ENCODE measurements at regions not wholly inside any gene's neighbourhood (a gene's known extent, or its start where the extent isn't known, plus 50 kb on each side); places are given as distances from the start of the nearest gene placed in this dataset.

DNA sequence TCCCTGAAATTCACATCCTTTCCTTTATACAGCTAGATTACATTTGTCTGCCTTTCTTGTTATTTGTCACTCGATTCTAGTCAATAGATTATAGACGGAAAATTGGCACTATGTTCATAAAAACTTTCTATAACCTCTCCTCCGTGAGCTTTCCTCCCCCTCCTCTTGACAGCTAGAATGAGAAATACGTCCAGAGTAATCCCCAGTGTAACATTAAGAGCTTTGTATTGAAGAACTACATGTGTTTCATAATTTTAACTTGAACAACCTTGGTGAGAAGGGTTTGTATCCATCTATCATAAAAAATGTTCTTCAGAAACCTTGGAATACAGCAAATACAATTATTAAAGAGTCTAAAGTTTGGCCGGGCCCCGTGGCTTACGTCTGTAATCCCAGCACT, 1707.4 kb downstream of the PCDH7 start:
- TF ChIP-seq CTCF (conservative IDR thresholded peaks at IDR 0.05 in 1 of 2, IDR thresholded peaks at IDR 0.05 in 1 of 2; ENCODE audit: low read depth in 1 of 2, low read length in 2 of 2), result no peak
- TF ChIP-seq EZH2 (IDR thresholded peaks at IDR 0.05; ENCODE audit: low read length, missing control alignments), result no peak

All from fibroblast of lung (primary cell).